ENCODE measurements at regions not wholly inside any gene's neighbourhood (a gene's known extent, or its start where the extent isn't known, plus 50 kb on each side); places are given as distances from the start of the nearest gene placed in this dataset.

- TF ChIP-seq POLR2A (IDR thresholded peaks at IDR 0.05; ENCODE audit: low read length) (no peak), GATA1 (IDR thresholded peaks at IDR 0.05; ENCODE audit: low read depth, low read length) (no peak)
These were observed 140.9 kb upstream of the MTNR1B start for GRCh38 chr11:92828556-92828955.
